PC-3 (cell line): ENCODE measurements at regions not wholly inside any gene's neighbourhood (a gene's known extent, or its start where the extent isn't known, plus 50 kb on each side); places are given as distances from the start of the nearest gene placed in this dataset.

ENCODE experiments used
- CTCF ChIP-seq: fragments of 300-600 bp; sonication (generic); conservative IDR thresholded peaks from 2 replicates; pipeline ENCODE4 v1.5.1; 2017; ENCODE audit warnings: antibody characterized with exemption, low read depth, mild to moderate bottlenecking, low read length
- EZH2 ChIP-seq: fragments of 300-600 bp; sonication (generic); IDR thresholded peaks from one replicate; pipeline ENCODE4 v1.6.1; 2017; ENCODE audit warnings: antibody characterized with exemption, mild to moderate bottlenecking, low read length; ENCODE audit not compliant: unreplicated experiment
- EZH2phosphoT487 ChIP-seq: fragments of 300-600 bp; sonication (generic); IDR thresholded peaks from 2 replicates; pipeline ENCODE4 v1.6.1; 2018; ENCODE audit warnings: mild to moderate bottlenecking, antibody characterized with exemption, low read length, borderline replicate concordance

DNA sequence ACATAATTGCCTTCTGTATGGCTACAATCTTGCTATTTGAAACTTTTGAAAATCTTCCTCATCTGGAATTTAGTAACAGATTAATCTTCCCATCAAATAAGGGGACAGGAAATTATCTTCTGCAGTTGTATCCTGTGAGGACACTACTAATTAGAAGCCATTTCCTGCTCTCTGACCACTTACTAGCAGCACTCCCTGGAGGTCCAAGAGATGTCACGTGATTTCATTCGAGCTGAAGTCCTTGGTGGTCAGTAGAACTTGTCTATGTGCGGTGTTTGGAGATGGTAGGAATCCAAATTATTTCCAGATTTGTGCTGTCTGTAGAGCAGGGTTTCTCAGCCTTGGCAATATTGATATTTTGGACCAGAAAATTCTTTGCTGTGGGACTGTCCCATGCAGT, 202.5 kb downstream of the TFAP2B start:
- TF ChIP-seq EZH2phosphoT487 (no peak), EZH2 (no peak), CTCF (no peak)
